GM21390 (cell line): ENCODE measurements at regions not wholly inside any gene's neighbourhood (a gene's known extent, or its start where the extent isn't known, plus 50 kb on each side); places are given as distances from the start of the nearest gene placed in this dataset.
"Not testable (repeated sequence)": the region's sequence is repeated elsewhere in the genome, so short reads cannot be mapped to it uniquely, and the experiment has no call there.

Experiments
- ATAC-seq: cut with Tn5 transposase; IDR thresholded peaks from one replicate; pipeline ENCODE4 v1.9.1; 2021; ENCODE audit not compliant: unreplicated experiment

DNA sequence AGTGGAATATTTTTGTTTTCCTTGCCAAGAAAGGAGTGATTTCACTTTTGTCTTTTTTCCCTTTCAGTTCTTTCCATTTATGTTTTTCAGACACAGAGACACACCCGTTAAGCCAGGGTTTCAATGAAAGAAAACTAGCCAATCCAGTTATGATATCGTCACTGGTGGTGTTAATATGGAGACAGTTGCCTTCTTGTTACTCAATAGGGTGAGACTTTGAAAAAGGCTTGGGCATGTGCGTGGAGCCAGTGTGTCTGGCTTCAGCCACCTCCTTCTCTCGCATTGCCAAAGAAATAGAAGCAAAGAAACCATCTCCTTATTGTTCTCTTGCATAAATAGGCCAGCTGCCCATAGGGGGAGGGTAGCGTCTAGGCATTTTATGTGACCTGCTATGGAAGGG lies 84.1 kb upstream of the DLX6 start:
- ATAC-seq, result no peak

DNA sequence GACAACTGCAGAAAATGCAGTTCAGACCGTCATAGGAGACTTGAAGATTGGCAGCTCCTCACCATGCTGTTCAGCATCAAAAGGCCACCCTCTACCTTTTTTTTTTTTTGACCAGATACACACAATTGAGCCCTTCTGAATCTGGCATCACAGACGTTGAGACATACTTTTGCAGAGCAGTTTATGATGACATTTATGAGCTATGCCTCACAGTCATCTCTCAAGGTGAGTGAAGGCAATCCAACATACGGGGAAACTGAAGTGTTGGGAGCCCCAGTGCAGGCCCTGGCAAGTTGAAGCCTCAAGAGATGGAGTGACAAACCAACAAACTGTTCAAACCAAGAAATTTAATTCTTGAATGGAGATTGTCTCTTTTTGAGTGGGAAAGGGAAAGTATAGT lies 83.6 kb upstream of the DLX6 start:
- no peak for ATAC-seq

DNA sequence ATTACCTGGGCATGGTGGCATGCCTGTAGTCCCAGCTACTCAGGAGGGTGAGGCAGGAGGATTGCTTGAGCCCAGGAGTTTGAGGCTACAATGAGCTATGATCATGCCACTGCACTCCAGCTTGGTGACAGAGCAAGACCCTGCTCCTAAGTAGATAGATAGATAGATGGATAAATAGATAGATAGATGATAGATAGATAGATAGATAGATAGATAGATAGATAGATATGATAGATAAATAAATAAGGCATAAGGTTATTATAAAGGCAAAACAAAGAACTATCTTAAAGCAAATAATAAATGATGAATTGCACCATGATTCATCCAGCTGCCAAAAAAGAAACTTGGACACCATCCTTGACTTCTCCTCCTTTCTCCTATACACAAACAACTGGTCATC lies 82.0 kb upstream of the DLX6 start:
- ATAC-seq, result not testable (repeated sequence)

DNA sequence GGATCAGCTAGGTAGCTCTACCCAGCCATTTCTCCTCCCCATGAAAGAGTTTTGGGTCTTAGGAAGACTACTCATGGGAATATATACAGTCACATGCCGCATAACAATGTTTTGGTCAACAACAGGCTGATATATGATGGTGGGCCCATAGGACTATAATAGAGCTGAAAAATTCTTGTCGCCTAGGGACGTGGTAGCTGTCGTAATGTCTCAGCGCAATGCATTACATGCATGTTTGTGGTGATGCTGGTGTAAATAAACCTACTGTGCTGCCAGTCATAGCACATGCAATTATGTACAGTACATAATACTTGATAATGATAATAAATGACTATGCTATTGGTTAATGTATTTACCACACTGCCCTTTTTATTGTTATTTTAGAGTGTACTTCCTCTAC lies 78.2 kb upstream of the DLX6 start:
- ATAC-seq, result no peak

DNA sequence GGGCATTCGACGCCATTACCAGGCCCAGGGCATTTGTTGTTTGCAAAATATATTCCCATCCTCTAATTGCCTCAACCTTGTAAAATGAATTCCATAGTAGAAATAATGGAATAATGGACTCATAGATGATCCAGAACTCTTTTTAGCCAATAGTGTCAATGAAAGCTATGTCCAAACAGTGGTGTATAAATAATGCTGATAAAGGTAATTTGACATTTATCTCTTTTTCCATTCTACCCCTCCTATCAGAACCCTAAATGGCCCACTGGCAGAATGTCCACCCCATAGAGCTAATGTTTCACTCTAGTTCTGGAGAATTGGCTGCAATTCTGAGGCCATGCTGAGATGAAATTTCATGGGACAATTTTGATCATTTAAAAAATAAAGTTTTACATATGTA lies 76.4 kb upstream of the DLX6 start:
- ATAC-seq, result no peak

DNA sequence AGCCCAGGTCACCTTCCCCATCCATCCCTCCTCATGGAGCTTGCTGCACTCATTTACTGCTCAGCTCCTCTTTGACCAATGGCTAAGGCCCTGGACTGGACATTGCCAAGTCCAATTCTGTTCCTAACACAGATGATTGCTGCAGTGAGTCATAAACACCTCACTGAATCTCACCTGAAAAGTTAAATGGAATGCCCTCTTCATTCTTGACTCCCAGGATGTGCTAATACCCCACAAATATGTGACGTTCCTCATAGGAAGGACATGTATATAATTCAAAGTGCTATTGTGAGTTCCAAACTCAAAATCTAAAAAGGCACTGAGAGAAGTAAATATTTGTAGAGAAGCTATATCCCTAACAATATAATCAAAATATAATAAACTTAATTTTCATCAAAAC lies 73.5 kb upstream of the DLX6 start:
- ATAC-seq, result no peak

DNA sequence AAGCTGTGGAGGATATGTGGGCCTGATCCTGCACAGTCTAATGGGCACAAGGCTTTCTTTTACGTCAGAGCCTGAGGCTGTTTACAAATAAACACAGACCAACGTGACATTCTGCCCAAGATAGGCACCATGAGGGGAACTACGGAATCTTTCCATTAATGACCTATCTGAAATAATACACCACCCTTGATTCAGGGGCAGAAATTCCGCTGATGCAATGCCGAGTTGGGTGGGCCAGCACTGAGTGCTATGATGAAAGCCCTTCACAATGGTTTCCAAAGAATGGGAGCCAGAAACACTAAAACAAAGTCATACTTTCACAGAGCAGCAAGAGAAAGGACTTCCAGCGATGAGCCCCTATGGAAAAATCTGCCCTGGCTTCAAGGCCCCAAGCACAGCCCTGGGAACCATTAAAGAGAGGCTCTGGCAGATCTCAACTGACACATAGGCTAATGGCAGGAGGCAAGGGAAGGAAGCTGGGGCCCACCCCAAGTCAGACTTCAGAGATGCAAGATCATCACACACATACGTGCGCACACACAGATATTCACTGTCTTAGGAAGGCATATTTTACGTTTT lies 72.2 kb upstream of the DLX6 start:
- ATAC-seq, result no peak

DNA sequence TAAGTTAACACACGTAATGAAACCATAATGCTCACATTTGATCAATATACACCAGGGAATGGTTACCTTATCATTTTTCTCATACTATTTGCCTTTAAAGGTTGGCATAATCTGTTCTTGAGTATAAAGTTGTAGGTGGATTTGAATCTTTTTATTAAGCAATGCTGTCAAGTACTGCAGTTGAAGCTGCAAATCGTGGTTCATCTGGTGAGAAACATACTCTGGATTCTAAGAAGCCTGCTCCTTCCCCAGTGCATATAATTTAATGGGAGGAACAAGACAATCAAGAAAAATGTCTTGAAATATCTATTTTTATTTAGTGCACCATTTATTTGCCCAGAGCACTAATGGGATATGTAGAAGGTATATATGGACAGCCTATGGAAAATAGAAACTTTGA lies 68.7 kb upstream of the DLX6 start:
- ATAC-seq, result no peak

DNA sequence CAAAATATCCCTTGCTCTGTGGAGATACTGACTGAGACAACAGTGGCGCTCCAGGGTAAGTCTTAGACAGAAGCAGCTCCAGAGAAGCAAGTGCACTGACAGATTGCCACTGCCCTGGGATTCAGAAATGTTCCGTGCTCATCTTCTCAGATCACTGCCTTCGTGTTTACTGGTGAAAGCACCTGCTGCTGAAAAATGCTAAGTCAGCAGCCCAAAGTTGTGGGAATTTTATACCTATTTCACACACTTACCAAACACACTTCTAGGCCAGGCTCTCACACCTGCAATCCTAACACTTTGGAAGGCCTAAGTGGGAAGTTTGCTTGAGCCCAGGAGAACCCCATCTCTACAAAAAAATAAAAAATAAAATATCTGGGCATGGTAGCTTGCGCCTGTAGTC lies 63.2 kb upstream of the DLX6 start:
- ATAC-seq, result no peak

DNA sequence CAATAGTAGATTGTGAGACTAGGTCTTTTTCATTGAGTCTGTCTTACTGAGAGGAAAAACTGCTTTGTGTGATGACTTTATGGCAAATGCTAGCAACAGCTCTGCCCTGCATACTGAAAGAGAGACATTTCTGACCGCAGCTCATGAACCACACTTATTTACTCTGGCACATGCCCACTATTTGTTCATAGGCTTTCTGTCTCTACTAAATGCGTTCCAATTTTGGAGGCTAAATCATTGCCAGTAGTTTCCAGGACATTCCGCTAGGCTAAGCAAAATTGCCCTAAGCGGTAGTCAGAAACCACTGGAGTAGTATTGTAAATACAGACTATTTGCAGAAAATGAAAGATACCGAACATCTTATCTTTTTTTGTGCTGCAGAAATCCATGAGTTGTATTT lies 55.6 kb upstream of the DLX6 start:
- ATAC-seq, result no peak

DNA sequence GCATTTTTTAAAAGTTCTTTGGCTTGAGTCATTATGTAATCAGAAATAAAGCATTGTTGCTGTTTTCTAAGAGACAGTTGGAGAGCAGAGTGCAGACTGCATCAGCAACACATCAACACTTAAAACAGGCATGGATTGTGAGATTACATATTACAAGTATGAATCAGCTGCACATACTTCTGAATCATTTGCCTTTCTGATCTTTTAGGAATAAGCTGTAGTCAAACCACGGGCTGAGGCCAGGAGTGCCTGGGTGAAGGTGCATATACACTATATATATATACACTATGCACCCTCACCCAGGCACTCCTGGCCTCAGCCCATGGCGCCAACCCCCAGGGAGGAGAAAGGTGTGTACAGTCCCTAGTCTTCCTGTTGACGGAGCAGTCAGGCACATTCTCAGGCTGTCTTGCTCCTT lies 52.4 kb upstream of the DLX6 start:
- no peak for ATAC-seq

DNA sequence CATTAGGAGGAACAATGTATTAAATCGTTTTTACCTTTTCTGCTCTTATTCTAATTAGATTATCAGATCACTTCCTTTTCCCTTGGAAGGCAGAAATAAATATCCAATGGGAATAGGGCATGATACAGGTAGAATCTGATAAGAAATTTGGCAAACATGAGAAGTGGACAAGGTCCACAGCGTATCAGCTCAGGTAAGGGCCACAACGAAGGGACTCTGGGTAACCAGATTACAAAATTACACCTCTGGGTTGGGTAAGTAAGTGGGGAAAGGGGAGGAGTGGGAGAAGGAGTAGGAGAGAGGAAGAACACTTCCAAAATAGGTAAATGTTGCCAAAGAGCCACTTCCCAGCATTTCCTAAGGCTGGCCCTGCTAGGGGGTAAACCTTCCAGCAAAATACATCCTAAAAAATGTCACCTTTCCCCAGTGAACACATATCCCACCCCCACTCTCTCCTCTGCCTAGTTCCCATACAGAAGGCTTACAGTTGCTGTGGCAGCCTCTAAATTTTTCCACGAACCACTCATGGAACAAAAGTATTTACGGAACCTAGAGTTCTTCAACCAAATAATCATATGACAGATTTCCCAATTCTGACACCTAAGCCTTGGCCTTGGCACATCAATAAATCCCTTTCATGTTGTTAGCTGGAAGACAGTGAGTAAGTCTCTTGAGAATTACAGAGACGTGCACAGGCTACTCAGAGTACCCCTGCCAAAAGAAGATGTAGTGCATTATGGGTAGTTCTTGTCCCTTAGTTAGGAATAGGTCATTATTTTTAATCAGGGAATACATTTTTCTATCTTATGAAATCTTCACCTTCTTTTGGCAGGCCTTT lies 51.5 kb upstream of the DLX6 start:
- ATAC-seq, result no peak
